GM23338 (cell line): ENCODE measurements at regions not wholly inside any gene's neighbourhood (a gene's known extent, or its start where the extent isn't known, plus 50 kb on each side); places are given as distances from the start of the nearest gene placed in this dataset.

Experiments used
- ATAC-seq: fragments of 200-7000 bp; cut with Tn5 transposase; 3 replicates; pipeline ENCODE4 v1.9.1; 2020
- DNase-seq: peaks from one replicate; pipeline ENCODE4 v3.0.0-alpha.2; 2015; ENCODE audit warnings: low spot score
- H2AFZ ChIP-seq: fragments of 200-600 bp; sonication (generic); 2 replicates; pipeline ENCODE4 v1.8.0; 2016; ENCODE audit warnings: antibody characterized with exemption, mild to moderate bottlenecking, moderate library complexity
- H3F3A ChIP-seq: fragments of 200-600 bp; sonication (generic); replicated peaks from 2 replicates; pipeline ENCODE4 v1.8.0; 2017; ENCODE audit warnings: antibody characterized with exemption, mixed run types, low read depth
- H3K27ac ChIP-seq: fragments of 200-600 bp; sonication (generic); 2 replicates; pipeline ENCODE4 v1.6.1; 2016; ENCODE audit warnings: low read depth
- H3K27me3 ChIP-seq: fragments of 200-600 bp; sonication (generic); 2 replicates; pipeline ENCODE4 v1.8.0; 2016; ENCODE audit warnings: mild to moderate bottlenecking, mixed run types, moderate library complexity; ENCODE audit not compliant: insufficient read depth
- H3K36me3 ChIP-seq: fragments of 200-600 bp; sonication (generic); 2 replicates; pipeline ENCODE4 v1.8.0; 2016; ENCODE audit warnings: mild to moderate bottlenecking; ENCODE audit not compliant: insufficient read depth
- H3K4me1 ChIP-seq: fragments of 200-600 bp; sonication (generic); 2 replicates; pipeline ENCODE4 v1.8.0; 2016; ENCODE audit warnings: mild to moderate bottlenecking, moderate library complexity; ENCODE audit not compliant: insufficient read depth
- H3K4me2 ChIP-seq: fragments of 200-600 bp; sonication (generic); 2 replicates; pipeline ENCODE4 v1.7.1; 2017; ENCODE audit warnings: mixed run types
- H3K4me3 ChIP-seq: fragments of 200-600 bp; sonication (generic); 2 replicates; pipeline ENCODE4 v1.6.1; 2016; ENCODE audit warnings: mixed run types
- H3K79me2 ChIP-seq: fragments of 200-600 bp; sonication (generic); replicated peaks from 2 replicates; pipeline ENCODE4 v1.8.0; 2017; ENCODE audit warnings: mild to moderate bottlenecking; ENCODE audit not compliant: insufficient read depth
- H3K9me2 ChIP-seq: fragments of 200-600 bp; sonication (generic); 2 replicates; pipeline ENCODE4 v1.8.0; 2017; ENCODE audit not compliant: insufficient read depth
- H4K20me1 ChIP-seq: fragments of 200-600 bp; sonication (generic); replicated peaks from 2 replicates; pipeline ENCODE4 v1.8.0; 2017; ENCODE audit warnings: mild to moderate bottlenecking; ENCODE audit not compliant: insufficient read depth
- H3K27ac Mint-ChIP-seq: 2 replicates; pipeline ENCODE4 v1.8.0; 2020; ENCODE audit warnings: inconsistent platforms, mild to moderate bottlenecking, moderate library complexity, mixed read lengths
- H3K27me3 Mint-ChIP-seq: 3 replicates; pipeline ENCODE4 v1.8.0; 2022; ENCODE audit warnings: low read depth, mild to moderate bottlenecking, moderate library complexity, mixed read lengths, inconsistent platforms; ENCODE audit not compliant: insufficient read depth, poor library complexity
- H3K36me3 Mint-ChIP-seq: 3 replicates; pipeline ENCODE4 v1.8.0; 2021; ENCODE audit warnings: low read depth, mild to moderate bottlenecking, inconsistent platforms, moderate library complexity, mixed read lengths
- H3K4me1 Mint-ChIP-seq: 3 replicates; pipeline ENCODE4 v1.8.0; 2020; ENCODE audit warnings: mild to moderate bottlenecking, inconsistent platforms, mixed read lengths
- H3K4me3 Mint-ChIP-seq: 3 replicates; pipeline ENCODE4 v1.8.0; 2021; ENCODE audit warnings: moderate library complexity, mild to moderate bottlenecking, inconsistent platforms, mixed read lengths
- H3K9me3 Mint-ChIP-seq: 3 replicates; pipeline ENCODE4 v1.8.0; 2020; ENCODE audit warnings: moderate library complexity, mild to moderate bottlenecking, inconsistent platforms, mixed read lengths
- CREB1 ChIP-seq: fragments of 250-450 bp; sonication (Bioruptor Pico); IDR thresholded peaks from 2 replicates; pipeline ENCODE4 v1.5.0; 2020; ENCODE audit warnings: low read depth, mild to moderate bottlenecking, moderate library complexity
- EZH2 ChIP-seq: fragments of 200-600 bp; sonication (generic); IDR thresholded peaks from one replicate; pipeline ENCODE4 v1.8.0; 2017; ENCODE audit warnings: antibody characterized with exemption, mild to moderate bottlenecking, low read depth; ENCODE audit not compliant: unreplicated experiment
- EZH2phosphoT487 ChIP-seq: fragments of 200-600 bp; sonication (generic); IDR thresholded peaks from one replicate; pipeline ENCODE4 v1.8.1; 2018; ENCODE audit warnings: antibody characterized with exemption; ENCODE audit not compliant: unreplicated experiment
- JUNB ChIP-seq: IDR thresholded peaks from one replicate; pipeline ENCODE4 v1.6.1; 2016; ENCODE audit warnings: antibody characterized with exemption; ENCODE audit not compliant: unreplicated experiment
- NANOG ChIP-seq: IDR thresholded peaks from 2 replicates; pipeline ENCODE4 v1.6.1; 2016; ENCODE audit warnings: antibody characterized with exemption, borderline replicate concordance
- POLR2AphosphoS5 ChIP-seq: IDR thresholded peaks from 2 replicates; pipeline ENCODE4 v1.6.1; 2016; ENCODE audit warnings: antibody characterized with exemption, low read depth
- STAT1 ChIP-seq: IDR thresholded peaks from one replicate; pipeline ENCODE4 v1.6.1; 2016; ENCODE audit warnings: antibody characterized with exemption; ENCODE audit not compliant: unreplicated experiment
- ZNF114 ChIP-seq: fragments of 250-450 bp; sonication (Bioruptor Pico); IDR thresholded peaks from 2 replicates; pipeline ENCODE4 v1.5.0; 2020; ENCODE audit warnings: mild to moderate bottlenecking, moderate library complexity
- ZNF331 ChIP-seq: fragments of 250-450 bp; sonication (Bioruptor Pico); IDR thresholded peaks from 2 replicates; pipeline ENCODE4 v1.5.0; 2020; ENCODE audit warnings: low read depth, mild to moderate bottlenecking, moderate library complexity
- TF ChIP-seq, protein P1 (sequence below): IDR thresholded peaks from one replicate; pipeline ENCODE4 v1.6.1; 2018; ENCODE audit warnings: antibody characterized with exemption; ENCODE audit not compliant: unreplicated experiment
- TF ChIP-seq, protein P2 (sequence below): IDR thresholded peaks from 2 replicates; pipeline ENCODE4 v1.6.1; 2016; ENCODE audit warnings: antibody characterized with exemption
- TF ChIP-seq, protein P3 (sequence below), 2 experiments: fragments of 200-600 bp in 1 of 2; sonication (generic) in 1 of 2; conservative IDR thresholded peaks; 2 replicates each; pipeline versions ENCODE4 v1.5.1 to v1.6.1; 2016 to 2017; ENCODE audit warnings: antibody characterized with exemption in 2 of 2, low read depth in 2 of 2, mild to moderate bottlenecking in 2 of 2, moderate library complexity in 1 of 2

DNA sequence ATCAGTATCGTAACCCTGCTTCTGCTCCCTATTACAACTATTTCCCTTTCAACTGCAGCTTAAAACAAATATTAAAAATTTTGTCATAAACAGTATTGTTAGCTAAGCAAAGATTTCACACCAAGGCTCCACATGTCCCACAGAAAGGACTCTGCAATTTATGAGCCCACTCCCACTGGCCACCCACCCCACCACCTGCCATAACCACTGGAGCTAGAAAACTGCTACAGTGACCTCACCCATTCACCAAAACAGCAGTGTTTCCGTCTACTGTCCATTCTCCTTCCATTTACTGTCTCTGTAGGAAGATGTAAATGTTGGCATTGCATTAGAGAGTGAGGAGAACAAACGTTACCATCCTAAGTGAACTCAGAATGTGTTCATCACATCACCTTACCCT lies 150.9 kb downstream of the IMPG2 start (continued):
- TF ChIP-seq, protein P1, sequence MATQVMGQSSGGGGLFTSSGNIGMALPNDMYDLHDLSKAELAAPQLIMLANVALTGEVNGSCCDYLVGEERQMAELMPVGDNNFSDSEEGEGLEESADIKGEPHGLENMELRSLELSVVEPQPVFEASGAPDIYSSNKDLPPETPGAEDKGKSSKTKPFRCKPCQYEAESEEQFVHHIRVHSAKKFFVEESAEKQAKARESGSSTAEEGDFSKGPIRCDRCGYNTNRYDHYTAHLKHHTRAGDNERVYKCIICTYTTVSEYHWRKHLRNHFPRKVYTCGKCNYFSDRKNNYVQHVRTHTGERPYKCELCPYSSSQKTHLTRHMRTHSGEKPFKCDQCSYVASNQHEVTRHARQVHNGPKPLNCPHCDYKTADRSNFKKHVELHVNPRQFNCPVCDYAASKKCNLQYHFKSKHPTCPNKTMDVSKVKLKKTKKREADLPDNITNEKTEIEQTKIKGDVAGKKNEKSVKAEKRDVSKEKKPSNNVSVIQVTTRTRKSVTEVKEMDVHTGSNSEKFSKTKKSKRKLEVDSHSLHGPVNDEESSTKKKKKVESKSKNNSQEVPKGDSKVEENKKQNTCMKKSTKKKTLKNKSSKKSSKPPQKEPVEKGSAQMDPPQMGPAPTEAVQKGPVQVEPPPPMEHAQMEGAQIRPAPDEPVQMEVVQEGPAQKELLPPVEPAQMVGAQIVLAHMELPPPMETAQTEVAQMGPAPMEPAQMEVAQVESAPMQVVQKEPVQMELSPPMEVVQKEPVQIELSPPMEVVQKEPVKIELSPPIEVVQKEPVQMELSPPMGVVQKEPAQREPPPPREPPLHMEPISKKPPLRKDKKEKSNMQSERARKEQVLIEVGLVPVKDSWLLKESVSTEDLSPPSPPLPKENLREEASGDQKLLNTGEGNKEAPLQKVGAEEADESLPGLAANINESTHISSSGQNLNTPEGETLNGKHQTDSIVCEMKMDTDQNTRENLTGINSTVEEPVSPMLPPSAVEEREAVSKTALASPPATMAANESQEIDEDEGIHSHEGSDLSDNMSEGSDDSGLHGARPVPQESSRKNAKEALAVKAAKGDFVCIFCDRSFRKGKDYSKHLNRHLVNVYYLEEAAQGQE, result no peak

DNA sequence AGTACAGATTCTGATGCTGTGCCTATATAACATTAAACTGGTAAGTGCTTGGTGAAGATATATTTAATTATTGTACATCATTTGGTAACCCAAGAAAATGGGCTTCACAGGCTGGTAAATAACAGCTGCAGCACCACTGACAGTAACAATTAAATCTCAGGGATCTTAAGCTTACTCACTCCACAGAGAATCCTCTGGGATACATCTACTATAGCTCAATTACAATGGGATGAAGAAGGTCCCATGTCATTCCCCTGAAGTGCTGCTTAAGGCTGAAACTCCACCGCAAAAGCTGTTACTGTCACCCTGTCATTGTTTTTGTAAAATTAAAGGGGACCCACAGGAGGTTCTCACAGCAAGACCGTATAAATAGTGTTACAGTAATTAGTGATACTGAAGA lies 153.0 kb downstream of the IMPG2 start:
- Mint-ChIP-seq H3K9me3 (no peaks in the 10 kb centered on the region), H3K27ac (no peak overlapping the region), H3K4me1 (no peaks in the 10 kb centered on the region), H3K27me3 (no peaks in the 10 kb centered on the region), H3K36me3 (no peaks in the 10 kb centered on the region), H3K4me3 (no peak overlapping the region)
- H4K20me1 ChIP-seq, result no peaks in the 10 kb centered on the region; the same call in 1 of the 2 replicates
- no peak overlapping the region for H3K27ac ChIP-seq
- H3K4me3 ChIP-seq, result no peak overlapping the region
- DNase-seq (no peak), ATAC-seq (no peak)
- no peak overlapping the region for H3K4me2 ChIP-seq
- H3F3A ChIP-seq, result no peaks in the 10 kb centered on the region
- peaks cover 10% of the 10 kb centered on the region; the same call in 1 of the 2 replicates for H3K9me2 ChIP-seq
- no peak overlapping the region for H2AFZ ChIP-seq
- no peaks in the 10 kb centered on the region for H3K79me2 ChIP-seq
- no peaks in the 10 kb centered on the region for H3K27me3 ChIP-seq
- H3K4me1 ChIP-seq, result no peaks in the 10 kb centered on the region
- no peaks in the 10 kb centered on the region for H3K36me3 ChIP-seq
- TF ChIP-seq, protein P1, result no peak
- TF ChIP-seq ZNF114 (no peak), CREB1 (CRISPR knock-in tag) (no peak), POLR2AphosphoS5 (no peak), JUNB (no peak), EZH2phosphoT487 (no peak), NANOG (no peak), ZNF331 (CRISPR knock-in tag) (no peak), STAT1 (no peak), EZH2 (no peak)
- TF ChIP-seq, protein P2, sequence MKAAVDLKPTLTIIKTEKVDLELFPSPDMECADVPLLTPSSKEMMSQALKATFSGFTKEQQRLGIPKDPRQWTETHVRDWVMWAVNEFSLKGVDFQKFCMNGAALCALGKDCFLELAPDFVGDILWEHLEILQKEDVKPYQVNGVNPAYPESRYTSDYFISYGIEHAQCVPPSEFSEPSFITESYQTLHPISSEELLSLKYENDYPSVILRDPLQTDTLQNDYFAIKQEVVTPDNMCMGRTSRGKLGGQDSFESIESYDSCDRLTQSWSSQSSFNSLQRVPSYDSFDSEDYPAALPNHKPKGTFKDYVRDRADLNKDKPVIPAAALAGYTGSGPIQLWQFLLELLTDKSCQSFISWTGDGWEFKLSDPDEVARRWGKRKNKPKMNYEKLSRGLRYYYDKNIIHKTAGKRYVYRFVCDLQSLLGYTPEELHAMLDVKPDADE, result no peak
- TF ChIP-seq, protein P3, sequence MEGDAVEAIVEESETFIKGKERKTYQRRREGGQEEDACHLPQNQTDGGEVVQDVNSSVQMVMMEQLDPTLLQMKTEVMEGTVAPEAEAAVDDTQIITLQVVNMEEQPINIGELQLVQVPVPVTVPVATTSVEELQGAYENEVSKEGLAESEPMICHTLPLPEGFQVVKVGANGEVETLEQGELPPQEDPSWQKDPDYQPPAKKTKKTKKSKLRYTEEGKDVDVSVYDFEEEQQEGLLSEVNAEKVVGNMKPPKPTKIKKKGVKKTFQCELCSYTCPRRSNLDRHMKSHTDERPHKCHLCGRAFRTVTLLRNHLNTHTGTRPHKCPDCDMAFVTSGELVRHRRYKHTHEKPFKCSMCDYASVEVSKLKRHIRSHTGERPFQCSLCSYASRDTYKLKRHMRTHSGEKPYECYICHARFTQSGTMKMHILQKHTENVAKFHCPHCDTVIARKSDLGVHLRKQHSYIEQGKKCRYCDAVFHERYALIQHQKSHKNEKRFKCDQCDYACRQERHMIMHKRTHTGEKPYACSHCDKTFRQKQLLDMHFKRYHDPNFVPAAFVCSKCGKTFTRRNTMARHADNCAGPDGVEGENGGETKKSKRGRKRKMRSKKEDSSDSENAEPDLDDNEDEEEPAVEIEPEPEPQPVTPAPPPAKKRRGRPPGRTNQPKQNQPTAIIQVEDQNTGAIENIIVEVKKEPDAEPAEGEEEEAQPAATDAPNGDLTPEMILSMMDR (conservative IDR thresholded peaks at IDR 0.05; ENCODE audit: low read depth in 2 of 2), result no peak
